ENCODE measurements at regions not wholly inside any gene's neighbourhood (a gene's known extent, or its start where the extent isn't known, plus 50 kb on each side); places are given as distances from the start of the nearest gene placed in this dataset.

DNA sequence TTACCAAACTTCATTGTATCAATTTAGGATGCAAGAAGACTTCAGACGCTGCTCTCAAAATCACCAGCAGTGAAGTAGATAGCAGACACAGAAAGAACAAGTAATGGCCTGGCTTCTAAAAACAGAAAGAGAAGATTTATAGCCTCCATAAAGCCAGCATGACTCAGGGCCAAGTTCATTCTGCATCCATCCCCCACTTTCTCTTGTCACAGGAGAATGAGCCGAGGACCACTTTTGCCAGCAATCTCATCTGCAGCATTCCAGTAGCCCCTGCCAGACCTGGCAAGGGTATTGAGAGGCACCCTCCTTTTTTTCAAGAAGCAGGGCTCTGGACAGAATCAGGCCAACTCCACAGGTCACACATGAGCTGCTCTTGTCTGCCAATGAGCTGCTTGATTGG lies 355.4 kb upstream of the SOX9 start:
- Histone ChIP-seq H3K27me3 (ENCODE audit: insufficient read depth, low read length, poor library complexity, severe bottlenecking) (no peaks in the 10 kb centered on the region), H3K9ac (ENCODE audit: low read depth, low read length, poor library complexity, severe bottlenecking) (no peak overlapping the region), H2AFZ (ENCODE audit: low read length) (no peak overlapping the region), H3K36me3 (ENCODE audit: insufficient read depth, low read length) (no peaks in the 10 kb centered on the region), H3K4me2 (ENCODE audit: low read depth, low read length, poor library complexity, severe bottlenecking) (no peak overlapping the region), H3K4me3 (ENCODE audit: low read length, poor library complexity, severe bottlenecking) (no peak overlapping the region), H3K4me1 (ENCODE audit: insufficient read depth, low read length, poor library complexity, severe bottlenecking) (no peaks in the 10 kb centered on the region), H3K79me2 (ENCODE audit: insufficient read depth, low read length) (no peaks in the 10 kb centered on the region), H4K20me1 (ENCODE audit: insufficient read depth, low read length, poor library complexity, severe bottlenecking) (no peaks in the 10 kb centered on the region), H3F3A (ENCODE audit: low read depth) (no peaks in the 10 kb centered on the region), H3K9me2 (replicated peaks; ENCODE audit: low read depth, low read length) (no peaks in the 10 kb centered on the region), H3K9me3 (ENCODE audit: insufficient read depth, low read depth, low read length) (0 out of 2 replicates have a peak, but pooled peaks cover 2% of the 10 kb centered on the region)
- no peak for TF ChIP-seq EZH2phosphoT487 (IDR thresholded peaks at IDR 0.05; ENCODE audit: borderline replicate concordance)
- TF ChIP-seq, protein P1, sequence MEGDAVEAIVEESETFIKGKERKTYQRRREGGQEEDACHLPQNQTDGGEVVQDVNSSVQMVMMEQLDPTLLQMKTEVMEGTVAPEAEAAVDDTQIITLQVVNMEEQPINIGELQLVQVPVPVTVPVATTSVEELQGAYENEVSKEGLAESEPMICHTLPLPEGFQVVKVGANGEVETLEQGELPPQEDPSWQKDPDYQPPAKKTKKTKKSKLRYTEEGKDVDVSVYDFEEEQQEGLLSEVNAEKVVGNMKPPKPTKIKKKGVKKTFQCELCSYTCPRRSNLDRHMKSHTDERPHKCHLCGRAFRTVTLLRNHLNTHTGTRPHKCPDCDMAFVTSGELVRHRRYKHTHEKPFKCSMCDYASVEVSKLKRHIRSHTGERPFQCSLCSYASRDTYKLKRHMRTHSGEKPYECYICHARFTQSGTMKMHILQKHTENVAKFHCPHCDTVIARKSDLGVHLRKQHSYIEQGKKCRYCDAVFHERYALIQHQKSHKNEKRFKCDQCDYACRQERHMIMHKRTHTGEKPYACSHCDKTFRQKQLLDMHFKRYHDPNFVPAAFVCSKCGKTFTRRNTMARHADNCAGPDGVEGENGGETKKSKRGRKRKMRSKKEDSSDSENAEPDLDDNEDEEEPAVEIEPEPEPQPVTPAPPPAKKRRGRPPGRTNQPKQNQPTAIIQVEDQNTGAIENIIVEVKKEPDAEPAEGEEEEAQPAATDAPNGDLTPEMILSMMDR (conservative IDR thresholded peaks at IDR 0.05; ENCODE audit: low read length), result no peak

DNA sequence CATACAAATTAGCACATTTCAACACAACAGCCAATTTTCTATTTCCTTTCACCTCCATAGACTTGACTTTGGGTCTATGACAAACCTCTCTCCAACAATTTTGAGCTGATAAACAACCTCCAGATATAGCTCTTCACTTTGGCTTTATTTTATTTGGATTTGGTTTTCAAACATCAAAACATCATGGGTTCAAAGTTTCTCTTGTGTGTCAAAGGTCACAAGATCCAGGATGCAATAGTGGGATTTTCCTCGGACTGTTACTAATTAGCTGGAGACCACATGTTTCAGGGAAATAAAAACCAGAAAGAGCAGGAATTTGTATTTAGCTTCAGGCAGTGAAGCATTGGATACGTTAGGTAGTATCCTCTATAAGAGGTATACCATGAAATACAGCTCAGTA lies 351.0 kb upstream of the SOX9 start:
- Histone ChIP-seq H3K9me2 (replicated peaks; ENCODE audit: low read depth, low read length) (no peaks in the 10 kb centered on the region), H3K9me3 (ENCODE audit: insufficient read depth, low read depth, low read length) (no peaks in the 10 kb centered on the region), H4K20me1 (ENCODE audit: insufficient read depth, low read length, poor library complexity, severe bottlenecking) (no peaks in the 10 kb centered on the region), H3K27me3 (ENCODE audit: insufficient read depth, low read length, poor library complexity, severe bottlenecking) (no peaks in the 10 kb centered on the region), H3K4me1 (ENCODE audit: insufficient read depth, low read length, poor library complexity, severe bottlenecking) (no peaks in the 10 kb centered on the region), H3F3A (ENCODE audit: low read depth) (no peaks in the 10 kb centered on the region), H3K4me3 (ENCODE audit: low read length, poor library complexity, severe bottlenecking) (no peak overlapping the region), H3K36me3 (ENCODE audit: insufficient read depth, low read length) (no peaks in the 10 kb centered on the region), H3K9ac (ENCODE audit: low read depth, low read length, poor library complexity, severe bottlenecking) (no peak overlapping the region), H2AFZ (ENCODE audit: low read length) (no peak overlapping the region), H3K4me2 (ENCODE audit: low read depth, low read length, poor library complexity, severe bottlenecking) (no peak overlapping the region), H3K79me2 (ENCODE audit: insufficient read depth, low read length) (no peaks in the 10 kb centered on the region)
- no peak for TF ChIP-seq EZH2phosphoT487 (IDR thresholded peaks at IDR 0.05; ENCODE audit: borderline replicate concordance)
- TF ChIP-seq, protein P1 (conservative IDR thresholded peaks at IDR 0.05; ENCODE audit: low read length), result no peak

DNA sequence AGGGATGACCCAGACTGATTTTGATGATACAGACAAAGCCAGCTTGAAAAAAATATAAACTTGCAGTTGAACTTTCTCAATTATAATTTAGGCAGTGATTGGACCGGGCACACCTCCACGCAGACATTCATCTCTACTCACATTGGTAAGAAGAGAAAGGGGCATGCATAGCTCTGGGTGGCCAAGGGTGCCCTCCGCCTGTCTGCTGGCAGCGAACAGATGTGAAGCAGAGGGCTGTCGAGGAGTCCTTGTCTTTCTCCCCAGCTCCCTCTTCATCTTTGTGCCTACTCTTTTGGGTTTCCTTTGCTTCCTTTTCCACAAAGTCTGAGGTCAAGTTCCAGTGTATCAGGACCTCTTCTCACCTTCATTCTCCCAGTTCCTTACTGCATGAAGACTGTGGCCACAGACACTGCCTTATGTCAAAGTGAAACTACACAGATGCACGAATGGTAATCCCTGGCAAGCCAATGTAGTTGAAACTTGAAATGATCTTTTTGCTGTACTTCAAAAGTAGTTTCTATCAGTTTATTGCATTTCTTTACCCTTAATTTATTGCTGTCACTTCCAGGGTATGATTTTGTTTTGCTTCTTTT lies 343.7 kb upstream of the SOX9 start:
- Histone ChIP-seq H4K20me1 (ENCODE audit: insufficient read depth, low read length, poor library complexity, severe bottlenecking) (no peaks in the 10 kb centered on the region), H3K9me2 (replicated peaks; ENCODE audit: low read depth, low read length) (no peaks in the 10 kb centered on the region), H3K9ac (ENCODE audit: low read depth, low read length, poor library complexity, severe bottlenecking) (no peak overlapping the region), H3K79me2 (ENCODE audit: insufficient read depth, low read length) (no peaks in the 10 kb centered on the region), H3K9me3 (ENCODE audit: insufficient read depth, low read depth, low read length) (no peaks in the 10 kb centered on the region), H3K36me3 (ENCODE audit: insufficient read depth, low read length) (no peaks in the 10 kb centered on the region), H3F3A (ENCODE audit: low read depth) (no peaks in the 10 kb centered on the region), H3K4me3 (ENCODE audit: low read length, poor library complexity, severe bottlenecking) (no peak overlapping the region), H3K4me1 (ENCODE audit: insufficient read depth, low read length, poor library complexity, severe bottlenecking) (no peaks in the 10 kb centered on the region), H3K27me3 (ENCODE audit: insufficient read depth, low read length, poor library complexity, severe bottlenecking) (no peaks in the 10 kb centered on the region), H2AFZ (ENCODE audit: low read length) (no peak overlapping the region), H3K4me2 (ENCODE audit: low read depth, low read length, poor library complexity, severe bottlenecking) (no peak overlapping the region)
- no peak for TF ChIP-seq EZH2phosphoT487 (IDR thresholded peaks at IDR 0.05; ENCODE audit: borderline replicate concordance)
- TF ChIP-seq, protein P1 (conservative IDR thresholded peaks at IDR 0.05; ENCODE audit: low read length), result no peak

Data from Loucy (cell line).